ENCODE measurements at regions not wholly inside any gene's neighbourhood (a gene's known extent, or its start where the extent isn't known, plus 50 kb on each side); places are given as distances from the start of the nearest gene placed in this dataset.

- DNase-seq (ENCODE audit: low spot score): no peak
- H2BK12ac ChIP-seq (ENCODE audit: low read length): no peak overlapping the region
- no peak overlapping the region for H3K4ac ChIP-seq (ENCODE audit: low read length)
- H3K14ac ChIP-seq (ENCODE audit: low read length): no peak overlapping the region
- no CpG with 5 or more reads among the region's 1 CpG for WGBS, 2 donors (ENCODE audit: extremely low coverage in 2 of 2, insufficient read length in 2 of 2, insufficient replicate concordance in 1 of 2)
- H3K9ac ChIP-seq (ENCODE audit: low read depth, low read length, poor library complexity): no peak overlapping the region
- no peak overlapping the region for H3K4me2 ChIP-seq (ENCODE audit: insufficient read depth, low read length, poor library complexity, severe bottlenecking)
- no peak overlapping the region for H3K18ac ChIP-seq (ENCODE audit: low read length)
- no peak overlapping the region for H2BK15ac ChIP-seq (ENCODE audit: low read length)
- H3K4me1 ChIP-seq (ENCODE audit: control insufficient read depth in 2 of 2, insufficient read depth in 1 of 2, low read depth in 1 of 2, low read length in 2 of 2): peaks cover 0 to under 1% of the 10 kb centered on the region in 2 donors
- H3K4me3 ChIP-seq (ENCODE audit: low read length in 2 of 2): no peak overlapping the region
- H3K23ac ChIP-seq (ENCODE audit: low read depth, low read length, poor library complexity): no peak overlapping the region
- no peak overlapping the region for H2BK5ac ChIP-seq (ENCODE audit: low read length)
- H4K91ac ChIP-seq (ENCODE audit: low read depth, low read length, poor library complexity): no peak overlapping the region
- no peak overlapping the region for H2BK120ac ChIP-seq (ENCODE audit: low read depth, low read length)
- no peaks in the 10 kb centered on the region for H3K27me3 ChIP-seq (ENCODE audit: control insufficient read depth in 3 of 3, insufficient read depth in 3 of 3, low read depth in 1 of 3, low read length in 3 of 3)
- H2AK5ac ChIP-seq (ENCODE audit: low read depth, low read length): no peak overlapping the region
- peaks cover 2 to 10% of the 10 kb centered on the region in 2 donors for H3K9me3 ChIP-seq (replicated peaks in 1 of 2; ENCODE audit: control insufficient read depth in 2 of 2, insufficient read depth in 1 of 2, low read depth in 1 of 2, low read length in 2 of 2)
- no peak overlapping the region for H4K8ac ChIP-seq (ENCODE audit: low read depth, low read length)
- H3K36me3 ChIP-seq (replicated peaks in 1 of 2; ENCODE audit: control insufficient read depth in 2 of 2, insufficient read depth in 2 of 2, low read length in 2 of 2): no peaks in the 10 kb centered on the region
- no peak overlapping the region for H3K27ac ChIP-seq (replicated peaks; ENCODE audit: low read length)
- H3K79me1 ChIP-seq (ENCODE audit: low read depth, low read length): no peaks in the 10 kb centered on the region
- no peak overlapping the region for H2AFZ ChIP-seq (ENCODE audit: low read length)
Measured at GRCh38 chr7:94099679-94100078, 95.5 kb upstream of the BET1 start.

- Histone ChIP-seq H4K8ac (ENCODE audit: low read depth, low read length) (no peak overlapping the region), H2AK5ac (ENCODE audit: low read depth, low read length) (peak overlapping the region; percentile 47), H3K79me1 (ENCODE audit: low read depth, low read length) (no peaks in the 10 kb centered on the region), H2BK120ac (ENCODE audit: low read depth, low read length) (no peak overlapping the region), H2BK5ac (ENCODE audit: low read length) (peak overlapping the region; percentile 68), H3K14ac (ENCODE audit: low read length) (no peak overlapping the region), H3K18ac (ENCODE audit: low read length) (no peak overlapping the region), H2BK12ac (ENCODE audit: low read length) (peak overlapping the region; percentile 52), H3K4me1 (ENCODE audit: control insufficient read depth in 2 of 2, insufficient read depth in 1 of 2, low read depth in 1 of 2, low read length in 2 of 2) (peaks cover 0 to 7% of the 10 kb centered on the region in 2 donors), H3K9me3 (replicated peaks in 1 of 2; ENCODE audit: control insufficient read depth in 2 of 2, insufficient read depth in 1 of 2, low read depth in 1 of 2, low read length in 2 of 2) (peaks cover 2 to 10% of the 10 kb centered on the region in 2 donors), H2BK15ac (ENCODE audit: low read length) (no peak overlapping the region), H3K4ac (ENCODE audit: low read length) (no peak overlapping the region), H3K4me3 (ENCODE audit: low read length in 2 of 2) (no peak overlapping the region), H3K27ac (replicated peaks; ENCODE audit: low read length) (no peak overlapping the region), H3K36me3 (replicated peaks in 1 of 2; ENCODE audit: control insufficient read depth in 2 of 2, insufficient read depth in 2 of 2, low read length in 2 of 2) (no peaks in the 10 kb centered on the region), H4K91ac (ENCODE audit: low read depth, low read length, poor library complexity) (no peak overlapping the region), H3K23ac (ENCODE audit: low read depth, low read length, poor library complexity) (no peak overlapping the region), H3K27me3 (ENCODE audit: control insufficient read depth in 3 of 3, insufficient read depth in 3 of 3, low read depth in 1 of 3, low read length in 3 of 3) (no peaks in the 10 kb centered on the region), H3K4me2 (ENCODE audit: insufficient read depth, low read length, poor library complexity, severe bottlenecking) (no peak overlapping the region), H2AFZ (ENCODE audit: low read length) (no peak overlapping the region), H3K9ac (ENCODE audit: low read depth, low read length, poor library complexity) (no peak overlapping the region)
- no peak for DNase-seq (ENCODE audit: low spot score)
- WGBS, 2 donors (ENCODE audit: extremely low coverage in 2 of 2, insufficient read length in 2 of 2, insufficient replicate concordance in 1 of 2): no CpG with 5 or more reads among the region's 27 CpGs
Measured at GRCh38 chr7:94100723-94101345, 96.7 kb upstream of the BET1 start.

GRCh38 chr7:94104301-94104700 lies 100.1 kb upstream of the BET1 start:
- Histone ChIP-seq H3K14ac (ENCODE audit: low read length) (no peak overlapping the region), H3K4me1 (ENCODE audit: control insufficient read depth in 2 of 2, insufficient read depth in 1 of 2, low read depth in 1 of 2, low read length in 2 of 2) (peaks cover 0 to 7% of the 10 kb centered on the region in 2 donors), H2BK120ac (ENCODE audit: low read depth, low read length) (no peak overlapping the region), H2BK12ac (ENCODE audit: low read length) (no peak overlapping the region), H2AK5ac (ENCODE audit: low read depth, low read length) (no peak overlapping the region), H3K18ac (ENCODE audit: low read length) (no peak overlapping the region), H3K36me3 (replicated peaks in 1 of 2; ENCODE audit: control insufficient read depth in 2 of 2, insufficient read depth in 2 of 2, low read length in 2 of 2) (no peaks in the 10 kb centered on the region), H3K23ac (ENCODE audit: low read depth, low read length, poor library complexity) (no peak overlapping the region), H2BK5ac (ENCODE audit: low read length) (no peak overlapping the region), H3K79me1 (ENCODE audit: low read depth, low read length) (no peaks in the 10 kb centered on the region), H3K9ac (ENCODE audit: low read depth, low read length, poor library complexity) (no peak overlapping the region), H3K4ac (ENCODE audit: low read length) (no peak overlapping the region), H2AFZ (ENCODE audit: low read length) (peak overlapping the region; percentile 77), H3K27ac (replicated peaks; ENCODE audit: low read length) (no peak overlapping the region), H3K9me3 (replicated peaks in 1 of 2; ENCODE audit: control insufficient read depth in 2 of 2, insufficient read depth in 1 of 2, low read depth in 1 of 2, low read length in 2 of 2) (peaks cover 2 to 10% of the 10 kb centered on the region in 2 donors), H3K4me3 (ENCODE audit: low read length in 2 of 2) (no peak overlapping the region), H2BK15ac (ENCODE audit: low read length) (no peak overlapping the region), H4K91ac (ENCODE audit: low read depth, low read length, poor library complexity) (no peak overlapping the region), H3K27me3 (ENCODE audit: control insufficient read depth in 3 of 3, insufficient read depth in 3 of 3, low read depth in 1 of 3, low read length in 3 of 3) (no peaks in the 10 kb centered on the region), H4K8ac (ENCODE audit: low read depth, low read length) (no peak overlapping the region), H3K4me2 (ENCODE audit: insufficient read depth, low read length, poor library complexity, severe bottlenecking) (no peak overlapping the region)
- DNase-seq (ENCODE audit: low spot score): no peak
- no CpG with 5 or more reads among the region's 1 CpG for WGBS, 2 donors (ENCODE audit: extremely low coverage in 2 of 2, insufficient read length in 2 of 2, insufficient replicate concordance in 1 of 2)

GRCh38 chr7:94109556-94109955 lies 105.4 kb upstream of the BET1 start:
- Histone ChIP-seq H3K4ac (ENCODE audit: low read length) (no peak overlapping the region), H2BK120ac (ENCODE audit: low read depth, low read length) (no peak overlapping the region), H3K9me3 (replicated peaks in 1 of 2; ENCODE audit: control insufficient read depth in 2 of 2, insufficient read depth in 1 of 2, low read depth in 1 of 2, low read length in 2 of 2) (no peaks in the 10 kb centered on the region), H3K4me1 (ENCODE audit: control insufficient read depth in 2 of 2, insufficient read depth in 1 of 2, low read depth in 1 of 2, low read length in 2 of 2) (peaks cover 0 to 7% of the 10 kb centered on the region in 2 donors), H3K4me3 (ENCODE audit: low read length in 2 of 2) (no peak overlapping the region), H2BK12ac (ENCODE audit: low read length) (no peak overlapping the region), H2AFZ (ENCODE audit: low read length) (no peak overlapping the region), H3K27ac (replicated peaks; ENCODE audit: low read length) (no peak overlapping the region), H3K79me1 (ENCODE audit: low read depth, low read length) (no peaks in the 10 kb centered on the region), H3K36me3 (replicated peaks in 1 of 2; ENCODE audit: control insufficient read depth in 2 of 2, insufficient read depth in 2 of 2, low read length in 2 of 2) (no peaks in the 10 kb centered on the region), H4K8ac (ENCODE audit: low read depth, low read length) (no peak overlapping the region), H2AK5ac (ENCODE audit: low read depth, low read length) (no peak overlapping the region), H3K14ac (ENCODE audit: low read length) (no peak overlapping the region), H2BK5ac (ENCODE audit: low read length) (no peak overlapping the region), H3K23ac (ENCODE audit: low read depth, low read length, poor library complexity) (no peak overlapping the region), H2BK15ac (ENCODE audit: low read length) (no peak overlapping the region), H3K27me3 (ENCODE audit: control insufficient read depth in 3 of 3, insufficient read depth in 3 of 3, low read depth in 1 of 3, low read length in 3 of 3) (no peaks in the 10 kb centered on the region), H4K91ac (ENCODE audit: low read depth, low read length, poor library complexity) (no peak overlapping the region), H3K9ac (ENCODE audit: low read depth, low read length, poor library complexity) (no peak overlapping the region), H3K18ac (ENCODE audit: low read length) (no peak overlapping the region), H3K4me2 (ENCODE audit: insufficient read depth, low read length, poor library complexity, severe bottlenecking) (no peak overlapping the region)
- no peak for DNase-seq (ENCODE audit: low spot score)
- no CpG with 5 or more reads among the region's 5 CpGs for WGBS, 2 donors (ENCODE audit: extremely low coverage in 2 of 2, insufficient read length in 2 of 2, insufficient replicate concordance in 1 of 2)

Measured in neuronal stem cell (in vitro differentiated cells).